NCI-H1048 (cell line): ENCODE measurements at regions not wholly inside any gene's neighbourhood (a gene's known extent, or its start where the extent isn't known, plus 50 kb on each side); places are given as distances from the start of the nearest gene placed in this dataset.

Experiments used
- DNase-seq: peaks from one replicate; lab custom pipeline; 2025; lab: John Stamatoyannopoulos, UW

- no peak for DNase-seq
Measured at GRCh38 chr2:168375195-168375798, 80.8 kb upstream of the CERS6 start.

- no peak for DNase-seq
Measured at GRCh38 chr2:168378960-168379669, 77.0 kb upstream of the CERS6 start.

- no peak for DNase-seq
Measured at GRCh38 chr2:168380500-168380899, 75.6 kb upstream of the CERS6 start.

GRCh38 chr2:168392024-168392423 is 64.0 kb upstream of the CERS6 start:
- no peak for DNase-seq

GRCh38 chr2:168392797-168393196 is 63.3 kb upstream of the CERS6 start:
- DNase-seq: no peak

GRCh38 chr2:168394262-168394661 is 61.8 kb upstream of the CERS6 start:
- DNase-seq: no peak

GRCh38 chr2:168396131-168396530 is 59.9 kb upstream of the CERS6 start:
- no peak for DNase-seq

- no peak for DNase-seq
Measured at GRCh38 chr2:168397629-168398028, 58.4 kb upstream of the CERS6 start.

- no peak for DNase-seq
Measured at GRCh38 chr2:168401048-168401556, 55.0 kb upstream of the CERS6 start.

GRCh38 chr2:168401771-168402170 is 54.3 kb upstream of the CERS6 start:
- no peak for DNase-seq

- no peak for DNase-seq
Measured at GRCh38 chr2:168402531-168402930, 53.5 kb upstream of the CERS6 start.

- no peak for DNase-seq
Measured at GRCh38 chr2:168403736-168404135, 52.3 kb upstream of the CERS6 start.

- no peak for DNase-seq
Measured at GRCh38 chr2:168404764-168405163, 51.3 kb upstream of the CERS6 start.
